GM12891 (cell line): ENCODE measurements at regions not wholly inside any gene's neighbourhood (a gene's known extent, or its start where the extent isn't known, plus 50 kb on each side); places are given as distances from the start of the nearest gene placed in this dataset.

Experiments
- POLR2A ChIP-seq: IDR thresholded peaks from 2 replicates; pipeline ENCODE4 v1.6.1; 2011; ENCODE audit warnings: low read depth, low read length, control low read depth
- POLR2AphosphoS5 ChIP-seq: IDR thresholded peaks from 2 replicates; pipeline ENCODE4 v1.6.1; 2011; ENCODE audit warnings: low read depth, low read length, control low read depth
- TAF1 ChIP-seq: IDR thresholded peaks from 2 replicates; pipeline ENCODE4 v1.6.1; 2011; ENCODE audit warnings: low read depth, low read length, control low read depth

DNA sequence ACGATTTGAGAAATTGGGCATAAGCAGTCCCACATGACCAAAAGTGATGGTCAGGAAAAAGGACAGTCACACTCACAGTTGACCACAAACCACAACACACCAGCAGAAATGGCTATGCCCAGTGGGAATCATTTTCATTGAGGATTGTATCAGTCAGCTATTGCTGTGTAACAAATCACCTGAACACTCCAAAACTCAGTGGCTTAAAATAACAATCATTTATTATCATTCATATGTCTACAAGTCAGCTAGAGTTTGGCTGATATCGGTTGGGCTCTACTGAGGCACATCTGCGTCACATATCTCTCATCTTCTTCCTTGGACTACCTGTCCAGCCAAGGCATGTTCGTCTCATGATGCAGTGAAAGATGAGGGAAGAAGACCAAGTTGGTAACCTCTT is 93.3 kb downstream of the CMC2 start:
- no peak for TF ChIP-seq POLR2A
- no peak for TF ChIP-seq TAF1
- no peak for TF ChIP-seq POLR2AphosphoS5
